Limb (tissue), 2 donors: ENCODE measurements at regions not wholly inside any gene's neighbourhood (a gene's known extent, or its start where the extent isn't known, plus 50 kb on each side); places are given as distances from the start of the nearest gene placed in this dataset.

Experiments
- DNase-seq, 2 donors: peaks; one replicate each; pipeline ENCODE4 v3.0.0-alpha.2; 2016; ENCODE audit errors: extremely low spot score in 2 of 2

- no peak for DNase-seq
Observed at GRCh38 chrX:93598076-93598475, 75.3 kb downstream of the NAP1L3 start.

- DNase-seq, result peak in 1 of 2 donors; percentile 3
Observed at GRCh38 chrX:93594780-93595179, 78.6 kb downstream of the NAP1L3 start.

- no peak for DNase-seq
Observed at GRCh38 chrX:93593966-93594365, 79.4 kb downstream of the NAP1L3 start.

GRCh38 chrX:93591398-93591797 is 82.0 kb downstream of the NAP1L3 start:
- no peak for DNase-seq

GRCh38 chrX:93585661-93586060 is 87.7 kb downstream of the NAP1L3 start:
- DNase-seq, result no peak

GRCh38 chrX:93580634-93581033 is 92.7 kb downstream of the NAP1L3 start:
- DNase-seq, result no peak

GRCh38 chrX:93538575-93538974 is 134.8 kb downstream of the NAP1L3 start:
- peak in 1 of 2 donors; percentile 6 for DNase-seq

GRCh38 chrX:93528917-93529316 is 144.5 kb downstream of the NAP1L3 start:
- DNase-seq, result no peak
